ENCODE measurements at regions not wholly inside any gene's neighbourhood (a gene's known extent, or its start where the extent isn't known, plus 50 kb on each side); places are given as distances from the start of the nearest gene placed in this dataset.

DNA sequence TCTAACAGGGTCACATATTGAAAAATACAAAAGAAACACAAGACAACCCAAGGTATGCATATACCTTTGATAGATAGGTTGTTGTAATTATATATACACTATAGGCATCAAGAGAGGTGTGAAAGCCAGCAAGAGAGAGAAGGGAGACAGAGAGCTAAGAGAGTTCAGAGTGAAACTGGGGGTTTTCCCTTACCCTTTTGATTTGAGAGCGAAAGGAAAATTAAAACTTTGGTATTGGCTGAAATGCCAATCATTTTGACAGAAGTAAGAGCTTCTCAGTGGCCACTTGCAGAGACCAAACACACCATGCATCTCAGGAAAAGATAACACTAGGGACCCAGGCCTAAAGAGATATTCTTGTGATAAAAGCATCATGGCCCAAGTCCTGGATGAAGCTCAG, 183.6 kb downstream of the SHOX2 start:
- no peak for DNase-seq (ENCODE audit: low read depth, low spot score)
- no peak overlapping the region for H3K4me3 ChIP-seq (ENCODE audit: low read depth, low read length)
- in situ Hi-C loops (cut with HindIII; ENCODE audit: low sequenced_read_pairs): no loop called here
- TF ChIP-seq, protein P1, sequence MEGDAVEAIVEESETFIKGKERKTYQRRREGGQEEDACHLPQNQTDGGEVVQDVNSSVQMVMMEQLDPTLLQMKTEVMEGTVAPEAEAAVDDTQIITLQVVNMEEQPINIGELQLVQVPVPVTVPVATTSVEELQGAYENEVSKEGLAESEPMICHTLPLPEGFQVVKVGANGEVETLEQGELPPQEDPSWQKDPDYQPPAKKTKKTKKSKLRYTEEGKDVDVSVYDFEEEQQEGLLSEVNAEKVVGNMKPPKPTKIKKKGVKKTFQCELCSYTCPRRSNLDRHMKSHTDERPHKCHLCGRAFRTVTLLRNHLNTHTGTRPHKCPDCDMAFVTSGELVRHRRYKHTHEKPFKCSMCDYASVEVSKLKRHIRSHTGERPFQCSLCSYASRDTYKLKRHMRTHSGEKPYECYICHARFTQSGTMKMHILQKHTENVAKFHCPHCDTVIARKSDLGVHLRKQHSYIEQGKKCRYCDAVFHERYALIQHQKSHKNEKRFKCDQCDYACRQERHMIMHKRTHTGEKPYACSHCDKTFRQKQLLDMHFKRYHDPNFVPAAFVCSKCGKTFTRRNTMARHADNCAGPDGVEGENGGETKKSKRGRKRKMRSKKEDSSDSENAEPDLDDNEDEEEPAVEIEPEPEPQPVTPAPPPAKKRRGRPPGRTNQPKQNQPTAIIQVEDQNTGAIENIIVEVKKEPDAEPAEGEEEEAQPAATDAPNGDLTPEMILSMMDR (IDR thresholded peaks at IDR 0.05; ENCODE audit: low read depth, low read length): no peak

- in situ Hi-C loops (cut with HindIII; ENCODE audit: low sequenced_read_pairs): no loop called here
- no peak for DNase-seq (ENCODE audit: low read depth, low spot score)
- H3K4me3 ChIP-seq (ENCODE audit: low read depth, low read length): no peak overlapping the region
- TF ChIP-seq, protein P1 (IDR thresholded peaks at IDR 0.05; ENCODE audit: low read depth, low read length): no peak
Measured at GRCh38 chr3:157921811-157922210, 184.4 kb downstream of the SHOX2 start.

GRCh38 chr3:157920822-157921700, 185.2 kb downstream of the SHOX2 start:
- in situ Hi-C loops (cut with HindIII; ENCODE audit: low sequenced_read_pairs): no loop called here
- DNase-seq (ENCODE audit: low read depth, low spot score): no peak
- TF ChIP-seq, protein P1 (IDR thresholded peaks at IDR 0.05; ENCODE audit: low read depth, low read length): no peak
- H3K4me3 ChIP-seq (ENCODE audit: low read depth, low read length): no peak overlapping the region

DNA sequence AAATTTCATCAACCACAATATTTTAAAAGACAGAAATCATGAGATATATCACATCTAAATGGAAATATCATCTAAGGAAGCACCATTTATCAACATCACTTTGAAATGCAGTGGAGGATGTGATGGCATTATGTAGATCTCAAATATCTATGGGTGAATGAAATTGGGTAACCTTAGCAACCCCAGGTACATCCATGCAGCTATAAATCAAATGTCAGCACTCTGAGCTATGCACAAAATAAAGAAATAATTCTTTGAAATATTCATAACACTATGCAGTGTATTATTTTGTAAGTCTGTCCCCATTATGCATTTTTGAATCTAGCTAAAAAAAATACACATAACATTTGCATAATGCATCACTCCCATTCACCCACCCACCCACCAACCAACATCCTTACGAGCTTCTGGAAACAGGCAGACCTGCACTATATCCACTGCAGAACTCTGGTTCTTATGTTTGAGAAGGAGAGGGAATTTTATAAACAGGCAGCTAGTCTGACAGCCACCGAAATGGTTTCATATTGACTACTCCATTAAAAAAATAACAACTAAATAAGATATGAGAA, 186.8 kb downstream of the SHOX2 start:
- DNase-seq (ENCODE audit: low read depth, low spot score): no peak
- TF ChIP-seq, protein P1 (IDR thresholded peaks at IDR 0.05; ENCODE audit: low read depth, low read length): no peak
- no peak overlapping the region for H3K4me3 ChIP-seq (ENCODE audit: low read depth, low read length)
- in situ Hi-C loops (cut with HindIII; ENCODE audit: low sequenced_read_pairs): no loop called here

GRCh38 chr3:157918402-157918801, 187.8 kb downstream of the SHOX2 start:
- TF ChIP-seq, protein P1 (IDR thresholded peaks at IDR 0.05; ENCODE audit: low read depth, low read length): no peak
- in situ Hi-C loops (cut with HindIII; ENCODE audit: low sequenced_read_pairs): no loop called here
- DNase-seq (ENCODE audit: low read depth, low spot score): no peak
- H3K4me3 ChIP-seq (ENCODE audit: low read depth, low read length): no peak overlapping the region

GRCh38 chr3:157916672-157917071, 189.5 kb downstream of the SHOX2 start:
- no peak overlapping the region for H3K4me3 ChIP-seq (ENCODE audit: low read depth, low read length)
- in situ Hi-C loops (cut with HindIII; ENCODE audit: low sequenced_read_pairs): no loop called here
- TF ChIP-seq, protein P1 (IDR thresholded peaks at IDR 0.05; ENCODE audit: low read depth, low read length): no peak
- no peak for DNase-seq (ENCODE audit: low read depth, low spot score)
